ENCODE measurements at regions not wholly inside any gene's neighbourhood (a gene's known extent, or its start where the extent isn't known, plus 50 kb on each side); places are given as distances from the start of the nearest gene placed in this dataset.
"Not testable (repeated sequence)": the region's sequence is repeated elsewhere in the genome, so short reads cannot be mapped to it uniquely, and the experiment has no call there.

DNA sequence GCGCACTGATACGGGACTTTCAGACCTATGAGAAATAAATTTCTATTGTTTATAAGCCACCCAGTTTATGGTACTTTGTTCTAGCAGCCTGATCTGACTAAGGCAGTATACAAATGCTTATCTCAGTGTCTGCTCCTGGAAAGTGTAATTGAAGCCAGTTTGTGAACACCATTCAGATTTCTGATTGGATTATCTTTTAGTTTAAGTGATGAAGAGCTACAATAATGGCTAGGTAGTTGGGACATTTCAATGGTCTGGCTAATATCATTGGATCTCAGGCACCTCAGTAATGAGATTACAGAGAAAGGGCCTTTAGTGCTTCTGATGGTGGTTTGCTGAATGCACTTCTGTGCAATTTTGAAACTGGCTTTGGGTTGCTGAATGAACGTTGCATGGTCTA is 133.5 kb downstream of the PSAT1 start:
- no peaks in the 10 kb centered on the region for H3K36me3 Mint-ChIP-seq (ENCODE audit: low read depth, unreplicated experiment)
- peaks cover 4% of the 10 kb centered on the region for H3K9me3 Mint-ChIP-seq (ENCODE audit: unreplicated experiment)
- no peaks in the 10 kb centered on the region for H4K20me1 ChIP-seq (ENCODE audit: insufficient read depth, low read length)
- no peaks in the 10 kb centered on the region for H3K36me3 ChIP-seq (ENCODE audit: insufficient read depth, low read length)
- no peaks in the 10 kb centered on the region for H3K4me1 ChIP-seq (ENCODE audit: insufficient read depth, low read length)
- no peak overlapping the region for H3K27ac ChIP-seq (ENCODE audit: low read depth, low read length)
- no peak overlapping the region for H3K4me2 ChIP-seq (ENCODE audit: low read length)
- H3K4me3 Mint-ChIP-seq (ENCODE audit: unreplicated experiment): no peak overlapping the region
- H3K27me3 Mint-ChIP-seq (ENCODE audit: low read depth, unreplicated experiment): no peaks in the 10 kb centered on the region
- H3K27me3 ChIP-seq (ENCODE audit: insufficient read depth, low read length): no peaks in the 10 kb centered on the region
- TF ChIP-seq, protein P1, sequence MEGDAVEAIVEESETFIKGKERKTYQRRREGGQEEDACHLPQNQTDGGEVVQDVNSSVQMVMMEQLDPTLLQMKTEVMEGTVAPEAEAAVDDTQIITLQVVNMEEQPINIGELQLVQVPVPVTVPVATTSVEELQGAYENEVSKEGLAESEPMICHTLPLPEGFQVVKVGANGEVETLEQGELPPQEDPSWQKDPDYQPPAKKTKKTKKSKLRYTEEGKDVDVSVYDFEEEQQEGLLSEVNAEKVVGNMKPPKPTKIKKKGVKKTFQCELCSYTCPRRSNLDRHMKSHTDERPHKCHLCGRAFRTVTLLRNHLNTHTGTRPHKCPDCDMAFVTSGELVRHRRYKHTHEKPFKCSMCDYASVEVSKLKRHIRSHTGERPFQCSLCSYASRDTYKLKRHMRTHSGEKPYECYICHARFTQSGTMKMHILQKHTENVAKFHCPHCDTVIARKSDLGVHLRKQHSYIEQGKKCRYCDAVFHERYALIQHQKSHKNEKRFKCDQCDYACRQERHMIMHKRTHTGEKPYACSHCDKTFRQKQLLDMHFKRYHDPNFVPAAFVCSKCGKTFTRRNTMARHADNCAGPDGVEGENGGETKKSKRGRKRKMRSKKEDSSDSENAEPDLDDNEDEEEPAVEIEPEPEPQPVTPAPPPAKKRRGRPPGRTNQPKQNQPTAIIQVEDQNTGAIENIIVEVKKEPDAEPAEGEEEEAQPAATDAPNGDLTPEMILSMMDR (IDR thresholded peaks at IDR 0.05; ENCODE audit: insufficient read depth, low read depth, low read length): no peak
- no peak for TF ChIP-seq EZH2 (IDR thresholded peaks at IDR 0.05; ENCODE audit: insufficient read depth, low read length)
- no peak overlapping the region for H2AFZ ChIP-seq (ENCODE audit: low read depth, low read length)
- H3K27ac Mint-ChIP-seq (ENCODE audit: unreplicated experiment): no peak overlapping the region
- H3K79me2 ChIP-seq (ENCODE audit: insufficient read depth, low read length): no peaks in the 10 kb centered on the region
- no peak overlapping the region for H3K4me3 ChIP-seq (ENCODE audit: insufficient read depth, low read depth, low read length)
- no peak for DNase-seq (ENCODE audit: low read depth)
- no peak overlapping the region for H3K9ac ChIP-seq (ENCODE audit: low read length)
- no peaks in the 10 kb centered on the region for H3K4me1 Mint-ChIP-seq (ENCODE audit: low read depth, unreplicated experiment)
- H3K9me3 ChIP-seq (ENCODE audit: insufficient read depth, low read depth, low read length): no peaks in the 10 kb centered on the region
- peak; percentile 5 for FAIRE-seq

DNA sequence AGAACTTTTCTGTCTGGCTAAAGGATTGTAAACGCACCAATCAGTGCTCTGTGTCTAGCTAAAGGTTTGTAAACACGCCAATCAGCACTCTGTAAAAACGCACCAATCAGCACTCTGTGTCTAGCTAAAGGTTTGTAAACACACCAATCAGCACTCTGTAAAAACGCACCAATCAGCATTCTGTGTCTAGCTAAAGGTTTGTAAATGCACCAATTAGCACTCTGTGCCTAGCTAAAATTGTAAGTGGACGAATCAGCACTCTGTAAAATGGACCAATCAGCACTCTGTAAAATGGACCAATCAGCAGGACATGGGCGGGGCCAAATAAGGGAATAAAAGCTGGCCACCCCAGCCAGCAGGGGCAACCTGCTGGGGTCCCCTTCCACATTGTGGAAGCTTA is 134.1 kb downstream of the PSAT1 start:
- DNase-seq (ENCODE audit: low read depth); H3K27ac ChIP-seq (ENCODE audit: low read depth, low read length); H3K9ac ChIP-seq (ENCODE audit: low read length); H2AFZ ChIP-seq (ENCODE audit: low read depth, low read length); H3K9me3 Mint-ChIP-seq (ENCODE audit: unreplicated experiment); H4K20me1 ChIP-seq (ENCODE audit: insufficient read depth, low read length); H3K4me1 ChIP-seq (ENCODE audit: insufficient read depth, low read length); H3K27me3 ChIP-seq (ENCODE audit: insufficient read depth, low read length); H3K9me3 ChIP-seq (ENCODE audit: insufficient read depth, low read depth, low read length); H3K27me3 Mint-ChIP-seq (ENCODE audit: low read depth, unreplicated experiment); H3K4me3 ChIP-seq (ENCODE audit: insufficient read depth, low read depth, low read length); FAIRE-seq; H3K36me3 ChIP-seq (ENCODE audit: insufficient read depth, low read length); H3K36me3 Mint-ChIP-seq (ENCODE audit: low read depth, unreplicated experiment); H3K4me2 ChIP-seq (ENCODE audit: low read length); H3K79me2 ChIP-seq (ENCODE audit: insufficient read depth, low read length); H3K4me1 Mint-ChIP-seq (ENCODE audit: low read depth, unreplicated experiment); H3K4me3 Mint-ChIP-seq (ENCODE audit: unreplicated experiment); H3K27ac Mint-ChIP-seq (ENCODE audit: unreplicated experiment): not testable (repeated sequence)

DNA sequence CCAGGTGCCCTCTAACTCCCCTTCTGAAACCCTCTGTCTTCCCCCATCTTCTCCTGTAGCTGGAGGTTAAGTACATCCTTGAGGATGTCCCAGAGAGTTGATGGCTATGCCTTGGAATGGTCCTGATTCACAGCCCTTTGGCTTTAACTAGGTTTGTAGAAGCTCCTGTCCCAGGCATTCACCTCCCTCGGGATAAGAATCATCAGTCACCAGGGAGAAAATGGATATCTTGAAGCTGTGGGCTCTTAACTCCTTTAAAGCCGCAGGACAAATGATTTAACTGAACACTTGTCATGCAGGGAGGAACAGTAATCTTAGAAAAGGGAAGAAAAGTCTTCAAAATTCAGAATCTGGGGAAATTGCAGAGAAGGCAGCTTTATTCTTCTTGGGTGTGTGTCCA is 139.9 kb downstream of the PSAT1 start:
- Mint-ChIP-seq H3K4me1 (ENCODE audit: low read depth, unreplicated experiment) (peaks cover 11% of the 10 kb centered on the region), H3K4me3 (ENCODE audit: unreplicated experiment) (no peak overlapping the region), H3K27me3 (ENCODE audit: low read depth, unreplicated experiment) (peaks cover 13% of the 10 kb centered on the region), H3K36me3 (ENCODE audit: low read depth, unreplicated experiment) (no peaks in the 10 kb centered on the region), H3K27ac (ENCODE audit: unreplicated experiment) (no peak overlapping the region), H3K9me3 (ENCODE audit: unreplicated experiment) (no peaks in the 10 kb centered on the region)
- Histone ChIP-seq H3K36me3 (ENCODE audit: insufficient read depth, low read length) (no peaks in the 10 kb centered on the region), H3K79me2 (ENCODE audit: insufficient read depth, low read length) (no peaks in the 10 kb centered on the region), H3K4me1 (ENCODE audit: insufficient read depth, low read length) (peaks cover 9% of the 10 kb centered on the region), H4K20me1 (ENCODE audit: insufficient read depth, low read length) (no peaks in the 10 kb centered on the region), H3K9ac (ENCODE audit: low read length) (no peak overlapping the region), H3K4me3 (ENCODE audit: insufficient read depth, low read depth, low read length) (no peak overlapping the region), H2AFZ (ENCODE audit: low read depth, low read length) (no peak overlapping the region), H3K4me2 (ENCODE audit: low read length) (no peak overlapping the region), H3K27ac (ENCODE audit: low read depth, low read length) (no peak overlapping the region), H3K9me3 (ENCODE audit: insufficient read depth, low read depth, low read length) (no peaks in the 10 kb centered on the region), H3K27me3 (ENCODE audit: insufficient read depth, low read length) (no peaks in the 10 kb centered on the region)
- TF ChIP-seq, protein P1 (IDR thresholded peaks at IDR 0.05; ENCODE audit: insufficient read depth, low read depth, low read length): no peak
- no peak for TF ChIP-seq EZH2 (IDR thresholded peaks at IDR 0.05; ENCODE audit: insufficient read depth, low read length)
- DNase-seq (ENCODE audit: low read depth) (no peak), FAIRE-seq (no peak)

All from astrocyte (in vitro differentiated cells and primary cell).